ENCODE measurements at regions not wholly inside any gene's neighbourhood (a gene's known extent, or its start where the extent isn't known, plus 50 kb on each side); places are given as distances from the start of the nearest gene placed in this dataset.

DNA sequence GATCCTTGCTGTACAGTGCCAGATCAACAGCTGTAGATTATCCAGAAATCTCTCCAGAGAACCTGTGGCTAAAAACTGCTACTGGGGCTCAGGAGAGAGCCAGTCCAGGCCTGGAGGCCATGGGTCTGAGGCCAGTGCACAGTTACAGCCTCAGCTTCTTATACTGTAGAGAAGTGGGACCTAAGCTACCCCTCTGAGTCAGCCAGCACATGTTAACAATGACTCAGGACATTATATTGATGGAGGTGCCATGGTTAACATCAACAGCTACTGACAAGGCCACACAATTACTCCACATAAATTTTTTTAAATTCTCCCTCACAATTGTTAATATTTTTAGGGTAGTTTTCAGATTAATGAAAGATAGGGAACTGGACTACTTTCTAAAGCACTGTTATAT is 138.5 kb downstream of the RBM26 start:
- no peaks in the 10 kb centered on the region for H3K9me3 ChIP-seq (ENCODE audit: control insufficient read depth in 2 of 2, insufficient read depth in 1 of 2, low read depth in 1 of 2, low read length in 1 of 2)
- FAIRE-seq = no peak

GRCh38 chr13:79258489-79258888 is 147.6 kb downstream of the RBM26 start:
- 53 to 60% (median 57%) methylated on average over 3 of the region's 3 CpGs for WGBS, 3 donors
- Histone ChIP-seq H3K27me3 (ENCODE audit: control insufficient read depth in 3 of 3, insufficient read depth in 3 of 3, low read length in 3 of 3) (no peaks in the 10 kb centered on the region), H3K27ac (ENCODE audit: low read depth in 1 of 3, low read length in 2 of 3) (no peak overlapping the region), H3K4me3 (ENCODE audit: low read depth in 1 of 3, low read length in 3 of 3) (no peak overlapping the region), H3K36me3 (ENCODE audit: control insufficient read depth in 3 of 3, insufficient read depth in 2 of 3, low read depth in 1 of 3, low read length in 3 of 3) (no peaks in the 10 kb centered on the region), H3K4me1 (ENCODE audit: control insufficient read depth in 3 of 3, insufficient read depth in 2 of 3, low read depth in 1 of 3, low read length in 2 of 3) (no peaks in the 10 kb centered on the region), H3K9me3 (ENCODE audit: control insufficient read depth in 2 of 2, insufficient read depth in 1 of 2, low read depth in 1 of 2, low read length in 1 of 2) (no peaks in the 10 kb centered on the region)
- DNase-seq = no peak
- FAIRE-seq = no peak

More for the DNA sequence above, 138.5 kb downstream of the RBM26 start:
- H3K27me3 ChIP-seq (ENCODE audit: control insufficient read depth in 3 of 3, insufficient read depth in 3 of 3, low read length in 3 of 3) = no peaks in the 10 kb centered on the region
- H3K4me1 ChIP-seq (ENCODE audit: control insufficient read depth in 3 of 3, insufficient read depth in 2 of 3, low read depth in 1 of 3, low read length in 2 of 3) = no peaks in the 10 kb centered on the region
- H3K4me3 ChIP-seq (ENCODE audit: low read depth in 1 of 3, low read length in 3 of 3) = no peak overlapping the region
- no peaks in the 10 kb centered on the region for H3K36me3 ChIP-seq (ENCODE audit: control insufficient read depth in 3 of 3, insufficient read depth in 2 of 3, low read depth in 1 of 3, low read length in 3 of 3)
- H3K27ac ChIP-seq (ENCODE audit: low read depth in 1 of 3, low read length in 2 of 3) = no peak overlapping the region
- DNase-seq = no peak

DNA sequence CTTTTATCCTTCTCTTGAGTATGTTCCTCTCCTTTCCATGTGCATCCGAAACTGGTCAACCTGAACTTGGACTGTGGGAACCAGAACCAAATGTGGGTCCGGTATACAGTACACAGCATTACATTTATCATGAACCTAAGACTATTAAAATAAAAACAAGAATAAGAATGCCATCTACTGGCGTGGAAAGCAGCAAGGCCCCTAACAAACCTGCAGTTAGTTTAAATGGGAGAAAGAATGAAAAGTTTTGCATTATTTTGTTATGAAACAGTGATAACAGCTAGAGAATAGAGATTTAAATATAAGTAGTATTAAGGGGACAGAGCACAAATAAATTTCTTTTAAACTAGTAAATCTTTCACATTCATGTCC is 159.5 kb downstream of the RBM26 start:
- Histone ChIP-seq H3K27me3 (ENCODE audit: control insufficient read depth in 3 of 3, insufficient read depth in 3 of 3, low read length in 3 of 3) (no peaks in the 10 kb centered on the region), H3K4me3 (ENCODE audit: low read depth in 1 of 3, low read length in 3 of 3) (no peak overlapping the region), H3K9me3 (ENCODE audit: control insufficient read depth in 2 of 2, insufficient read depth in 1 of 2, low read depth in 1 of 2, low read length in 1 of 2) (no peaks in the 10 kb centered on the region), H3K36me3 (ENCODE audit: control insufficient read depth in 3 of 3, insufficient read depth in 2 of 3, low read depth in 1 of 3, low read length in 3 of 3) (no peaks in the 10 kb centered on the region), H3K4me1 (ENCODE audit: control insufficient read depth in 3 of 3, insufficient read depth in 2 of 3, low read depth in 1 of 3, low read length in 2 of 3) (no peaks in the 10 kb centered on the region), H3K27ac (ENCODE audit: low read depth in 1 of 3, low read length in 2 of 3) (no peak overlapping the region)
- DNase-seq (no peak), FAIRE-seq (no peak)
- 66 to 74% (median 73%) methylated on average over 3 of the region's 3 CpGs for WGBS, 3 donors

- Histone ChIP-seq H3K4me3 (ENCODE audit: low read depth in 1 of 3, low read length in 3 of 3) (no peak overlapping the region), H3K27me3 (ENCODE audit: control insufficient read depth in 3 of 3, insufficient read depth in 3 of 3, low read length in 3 of 3) (no peaks in the 10 kb centered on the region), H3K4me1 (ENCODE audit: control insufficient read depth in 3 of 3, insufficient read depth in 2 of 3, low read depth in 1 of 3, low read length in 2 of 3) (no peaks in the 10 kb centered on the region), H3K9me3 (ENCODE audit: control insufficient read depth in 2 of 2, insufficient read depth in 1 of 2, low read depth in 1 of 2, low read length in 1 of 2) (no peaks in the 10 kb centered on the region), H3K27ac (ENCODE audit: low read depth in 1 of 3, low read length in 2 of 3) (no peak overlapping the region), H3K36me3 (ENCODE audit: control insufficient read depth in 3 of 3, insufficient read depth in 2 of 3, low read depth in 1 of 3, low read length in 3 of 3) (no peaks in the 10 kb centered on the region)
- DNase-seq (no peak), FAIRE-seq (no peak)
- 60 to 68% (median 68%) methylated on average over 8 of the region's 8 CpGs for WGBS, 3 donors
These were observed 160.0 kb downstream of the RBM26 start for GRCh38 chr13:79245937-79246577.

- 41 to 64% (median 46%) methylated on average over 4 of the region's 4 CpGs for WGBS, 3 donors
- no peak for FAIRE-seq
These were observed 164.4 kb downstream of the RBM26 start for GRCh38 chr13:79241697-79242096.

GRCh38 chr13:79237981-79238380 is 168.1 kb downstream of the RBM26 start:
- no peak for DNase-seq
- Histone ChIP-seq H3K9me3 (ENCODE audit: control insufficient read depth in 2 of 2, insufficient read depth in 1 of 2, low read depth in 1 of 2, low read length in 1 of 2) (no peaks in the 10 kb centered on the region), H3K27me3 (ENCODE audit: control insufficient read depth in 3 of 3, insufficient read depth in 3 of 3, low read length in 3 of 3) (no peaks in the 10 kb centered on the region), H3K27ac (ENCODE audit: low read depth in 1 of 3, low read length in 2 of 3) (no peak overlapping the region), H3K4me1 (ENCODE audit: control insufficient read depth in 3 of 3, insufficient read depth in 2 of 3, low read depth in 1 of 3, low read length in 2 of 3) (no peaks in the 10 kb centered on the region), H3K36me3 (ENCODE audit: control insufficient read depth in 3 of 3, insufficient read depth in 2 of 3, low read depth in 1 of 3, low read length in 3 of 3) (no peaks in the 10 kb centered on the region), H3K4me3 (ENCODE audit: low read depth in 1 of 3, low read length in 3 of 3) (no peak overlapping the region)
- FAIRE-seq = no peak
- 50 to 70% (median 55%) methylated on average over 4 of the region's 4 CpGs for WGBS, 3 donors

More at GRCh38 chr13:79241697-79242096, 164.4 kb downstream of the RBM26 start:
- no peak overlapping the region for H3K27ac ChIP-seq (ENCODE audit: low read depth in 1 of 3, low read length in 2 of 3)
- no peaks in the 10 kb centered on the region for H3K9me3 ChIP-seq (ENCODE audit: control insufficient read depth in 2 of 2, insufficient read depth in 1 of 2, low read depth in 1 of 2, low read length in 1 of 2)
- no peaks in the 10 kb centered on the region for H3K4me1 ChIP-seq (ENCODE audit: control insufficient read depth in 3 of 3, insufficient read depth in 2 of 3, low read depth in 1 of 3, low read length in 2 of 3)
- no peak overlapping the region for H3K4me3 ChIP-seq (ENCODE audit: low read depth in 1 of 3, low read length in 3 of 3)
- no peaks in the 10 kb centered on the region for H3K27me3 ChIP-seq (ENCODE audit: control insufficient read depth in 3 of 3, insufficient read depth in 3 of 3, low read length in 3 of 3)
- no peaks in the 10 kb centered on the region for H3K36me3 ChIP-seq (ENCODE audit: control insufficient read depth in 3 of 3, insufficient read depth in 2 of 3, low read depth in 1 of 3, low read length in 3 of 3)
- DNase-seq = no peak

- 67 to 79% (median 68%) methylated on average over 2 of the region's 2 CpGs for WGBS, 3 donors
- FAIRE-seq (no peak), DNase-seq (no peak)
- no peak overlapping the region for H3K27ac ChIP-seq (ENCODE audit: low read depth in 1 of 3, low read length in 2 of 3)
- H3K36me3 ChIP-seq (ENCODE audit: control insufficient read depth in 3 of 3, insufficient read depth in 2 of 3, low read depth in 1 of 3, low read length in 3 of 3) = no peaks in the 10 kb centered on the region
- no peaks in the 10 kb centered on the region for H3K4me1 ChIP-seq (ENCODE audit: control insufficient read depth in 3 of 3, insufficient read depth in 2 of 3, low read depth in 1 of 3, low read length in 2 of 3)
- H3K4me3 ChIP-seq (ENCODE audit: low read depth in 1 of 3, low read length in 3 of 3) = no peak overlapping the region
- no peaks in the 10 kb centered on the region for H3K9me3 ChIP-seq (ENCODE audit: control insufficient read depth in 2 of 2, insufficient read depth in 1 of 2, low read depth in 1 of 2, low read length in 1 of 2)
- H3K27me3 ChIP-seq (ENCODE audit: control insufficient read depth in 3 of 3, insufficient read depth in 3 of 3, low read length in 3 of 3) = peaks cover 0 to 5% (median 0%) of the 10 kb centered on the region in 3 donors
These were observed 174.2 kb downstream of the RBM26 start for GRCh38 chr13:79231887-79232286.

- Histone ChIP-seq H3K4me1 (ENCODE audit: control insufficient read depth in 3 of 3, insufficient read depth in 2 of 3, low read depth in 1 of 3, low read length in 2 of 3) (no peaks in the 10 kb centered on the region), H3K4me3 (ENCODE audit: low read depth in 1 of 3, low read length in 3 of 3) (no peak overlapping the region), H3K27me3 (ENCODE audit: control insufficient read depth in 3 of 3, insufficient read depth in 3 of 3, low read length in 3 of 3) (peaks cover 0 to 11% (median 1%) of the 10 kb centered on the region in 3 donors), H3K9me3 (ENCODE audit: control insufficient read depth in 2 of 2, insufficient read depth in 1 of 2, low read depth in 1 of 2, low read length in 1 of 2) (no peaks in the 10 kb centered on the region), H3K36me3 (ENCODE audit: control insufficient read depth in 3 of 3, insufficient read depth in 2 of 3, low read depth in 1 of 3, low read length in 3 of 3) (no peaks in the 10 kb centered on the region), H3K27ac (ENCODE audit: low read depth in 1 of 3, low read length in 2 of 3) (no peak overlapping the region)
- 24 to 61% (median 45%) methylated on average over 4 of the region's 4 CpGs for WGBS, 3 donors
- FAIRE-seq (no peak), DNase-seq (no peak)
These were observed 176.3 kb downstream of the RBM26 start for GRCh38 chr13:79229761-79230160.

- no peaks in the 10 kb centered on the region for H3K9me3 ChIP-seq (ENCODE audit: control insufficient read depth in 2 of 2, insufficient read depth in 1 of 2, low read depth in 1 of 2, low read length in 1 of 2)
- no peaks in the 10 kb centered on the region for H3K4me1 ChIP-seq (ENCODE audit: control insufficient read depth in 3 of 3, insufficient read depth in 2 of 3, low read depth in 1 of 3, low read length in 2 of 3)
- DNase-seq (no peak), FAIRE-seq (no peak)
- no peak overlapping the region for H3K4me3 ChIP-seq (ENCODE audit: low read depth in 1 of 3, low read length in 3 of 3)
- no peaks in the 10 kb centered on the region for H3K36me3 ChIP-seq (ENCODE audit: control insufficient read depth in 3 of 3, insufficient read depth in 2 of 3, low read depth in 1 of 3, low read length in 3 of 3)
- WGBS, 3 donors = 81 to 91% (median 88%) methylated on average over 4 to 5 of the region's 5 CpGs
- H3K27ac ChIP-seq (ENCODE audit: low read depth in 1 of 3, low read length in 2 of 3) = no peak overlapping the region
- H3K27me3 ChIP-seq (ENCODE audit: control insufficient read depth in 3 of 3, insufficient read depth in 3 of 3, low read length in 3 of 3) = peaks cover 0 to 11% (median 1%) of the 10 kb centered on the region in 3 donors
These were observed 177.1 kb downstream of the RBM26 start for GRCh38 chr13:79228972-79229371.
